SK-N-SH (cell line): ENCODE measurements at regions not wholly inside any gene's neighbourhood (a gene's known extent, or its start where the extent isn't known, plus 50 kb on each side); places are given as distances from the start of the nearest gene placed in this dataset.

Source experiments
- CTCF ChIA-PET: fragments of 300-600, 350-600 bp; formaldehyde crosslinking; extraction: SDS; loops from one replicate; lab custom pipeline; 2021; lab: Yijun Ruan, JAX
- POLR2A ChIA-PET: fragments of 350-600 bp; sonication (Branson Sonifier 250); formaldehyde crosslinking; extraction: SDS; loops from one replicate; lab custom pipeline; 2020; ENCODE audit warnings: antibody characterized with exemption, inconsistent platforms; lab: Yijun Ruan, JAX
- DNase-seq: peaks from one replicate; pipeline ENCODE4 v3.0.0; 2012
- H2AFZ ChIP-seq: fragments of 200-600 bp; sonication (generic); 2 replicates; pipeline ENCODE4 v1.8.1; 2016; ENCODE audit warnings: antibody characterized with exemption, mild to moderate bottlenecking, low read depth
- H3F3A ChIP-seq: fragments of 200-600 bp; sonication (generic); replicated peaks from 2 replicates; pipeline ENCODE3; 2016; ENCODE audit warnings: antibody characterized with exemption, mild to moderate bottlenecking; ENCODE audit not compliant: insufficient read depth
- H3K27ac ChIP-seq, 2 experiments: fragments of 200-500 bp in 1 of 2; fragments of 200-600 bp in 1 of 2; sonication (Bioruptor generic) in 1 of 2; sonication (generic), shearing (Covaris generic) in 1 of 2; 2 replicates each; pipeline versions ENCODE4 v1.5.1 to v1.6.1; 2014 to 2016; ENCODE audit warnings: low read depth in 2 of 2, inconsistent platforms in 1 of 2, low read length in 1 of 2, mild to moderate bottlenecking in 1 of 2, mixed read lengths in 1 of 2
- H3K27me3 ChIP-seq: fragments of 200-600 bp; sonication (generic), shearing (Covaris generic); 2 replicates; pipeline ENCODE4 v1.6.1; 2016; ENCODE audit warnings: mixed run types; ENCODE audit not compliant: insufficient read depth
- H3K36me3 ChIP-seq, 2 experiments: fragments of 200-500 bp in 1 of 2; fragments of 200-600 bp in 1 of 2; sonication (Bioruptor generic) in 1 of 2; sonication (generic) in 1 of 2; replicated peaks in 1 of 2; 2 replicates each; pipeline versions ENCODE3 to v1.5.1; 2014 to 2016; ENCODE audit warnings: low read length in 1 of 2, mild to moderate bottlenecking in 1 of 2; ENCODE audit not compliant: insufficient read depth in 2 of 2, control insufficient read depth in 1 of 2
- H3K4me1 ChIP-seq, 2 experiments: fragments of 200-500 bp in 1 of 2; fragments of 200-600 bp in 1 of 2; sonication (Bioruptor generic) in 1 of 2; sonication (generic), shearing (Covaris generic) in 1 of 2; 2 replicates each; pipeline versions ENCODE4 v1.5.1 to v1.6.1; 2014 to 2016; ENCODE audit warnings: low read depth in 1 of 2, low read length in 1 of 2, mixed run types in 1 of 2; ENCODE audit not compliant: insufficient read depth in 2 of 2, control insufficient read depth in 1 of 2
- H3K4me2 ChIP-seq: fragments of 200-600 bp; sonication (generic), shearing (Covaris generic); 2 replicates; pipeline ENCODE4 v1.6.1; 2017; ENCODE audit warnings: mixed run types
- H3K4me3 ChIP-seq, 2 experiments: fragments of 200-500 bp in 1 of 2; fragments of 200-600 bp in 1 of 2; sonication (Bioruptor generic) in 1 of 2; sonication (generic), shearing (Covaris generic) in 1 of 2; 2 replicates each; pipeline versions ENCODE4 v1.5.1 to v1.8.1; 2014 to 2016; ENCODE audit warnings: low read depth in 2 of 2, inconsistent platforms in 1 of 2, low read length in 1 of 2, mild to moderate bottlenecking in 1 of 2, mixed read lengths in 1 of 2, moderate library complexity in 1 of 2
- H3K79me2 ChIP-seq: fragments of 200-600 bp; sonication (generic); 2 replicates; pipeline ENCODE4 v1.8.1; 2017; ENCODE audit warnings: mild to moderate bottlenecking; ENCODE audit not compliant: insufficient read depth
- H3K9ac ChIP-seq: fragments of 200-600 bp; sonication (generic); 2 replicates; pipeline ENCODE4 v1.6.1; 2017; ENCODE audit warnings: mixed run types
- H3K9me2 ChIP-seq: fragments of 200-600 bp; sonication (generic); 2 replicates; pipeline ENCODE4 v1.6.1; 2017; ENCODE audit warnings: mixed run types
- H3K9me3 ChIP-seq: fragments of 200-600 bp; sonication (generic); 2 replicates; pipeline ENCODE4 v1.6.1; 2017; ENCODE audit warnings: mixed run types, mild to moderate bottlenecking, moderate library complexity
- H4K20me1 ChIP-seq: fragments of 200-600 bp; sonication (generic); 2 replicates; pipeline ENCODE4 v1.6.1; 2017; ENCODE audit warnings: mild to moderate bottlenecking, mixed run types; ENCODE audit not compliant: insufficient read depth
- CTCF ChIP-seq: fragments of 200-600 bp; sonication (generic); IDR thresholded peaks from 2 replicates; pipeline ENCODE4 v1.6.1; 2017; ENCODE audit warnings: antibody characterized with exemption, mild to moderate bottlenecking, moderate library complexity
- ELF1 ChIP-seq: IDR thresholded peaks from 2 replicates; pipeline ENCODE4 v1.4.0; 2012
- EP300 ChIP-seq, 2 experiments: IDR thresholded peaks; 2 replicates each; pipeline versions ENCODE4 v1.4.0 to v1.6.1; 2012; ENCODE audit warnings: borderline replicate concordance in 1 of 2, low read depth in 1 of 2, low read length in 1 of 2
- FOXM1 ChIP-seq: IDR thresholded peaks from 2 replicates; pipeline ENCODE4 v1.4.0; 2012; ENCODE audit warnings: low read depth, mild to moderate bottlenecking
- GABPA ChIP-seq: IDR thresholded peaks from 2 replicates; pipeline ENCODE4 v1.4.0; 2012; ENCODE audit warnings: low read depth, mild to moderate bottlenecking
- GATA2 ChIP-seq: sonication (generic); formaldehyde crosslinking; IDR thresholded peaks from 2 replicates; pipeline ENCODE4 v1.5.0; 2020; ENCODE audit warnings: mild to moderate bottlenecking, missing genetic modification reagents
- MXI1 ChIP-seq: IDR thresholded peaks from 2 replicates; pipeline ENCODE4 v1.6.1; 2012; ENCODE audit warnings: mild to moderate bottlenecking, low read depth, low read length, improper control_type of control experiment
- PBX3 ChIP-seq: IDR thresholded peaks from 2 replicates; pipeline ENCODE4; 2012
- RCOR1 ChIP-seq: fragments of 150-350 bp; IDR thresholded peaks from 2 replicates; pipeline ENCODE4 v1.6.1; 2017; ENCODE audit warnings: antibody characterized with exemption, low read length
- SIN3A ChIP-seq: IDR thresholded peaks from 2 replicates; pipeline ENCODE4 v1.6.1; 2012; ENCODE audit warnings: low read depth, mild to moderate bottlenecking, low read length, moderate library complexity, borderline replicate concordance
- SMC3 ChIP-seq: IDR thresholded peaks from 2 replicates; pipeline ENCODE4 v1.6.1; 2012; ENCODE audit warnings: low read depth, low read length, improper control_type of control experiment
- TAF1 ChIP-seq: IDR thresholded peaks from 2 replicates; pipeline ENCODE4 v1.6.1; 2012; ENCODE audit warnings: low read depth, mild to moderate bottlenecking, low read length, moderate library complexity, borderline replicate concordance
- TEAD4 ChIP-seq: IDR thresholded peaks from 2 replicates; pipeline ENCODE4 v1.4.0; 2012; ENCODE audit warnings: mild to moderate bottlenecking, borderline replicate concordance; ENCODE audit not compliant: insufficient read depth
- USF1 ChIP-seq: IDR thresholded peaks from 2 replicates; pipeline ENCODE4 v1.4.0; 2012; ENCODE audit warnings: low read depth, borderline replicate concordance
- ZBTB33 ChIP-seq: IDR thresholded peaks from 2 replicates; pipeline ENCODE4 v1.4.0; 2012; ENCODE audit warnings: low read depth, borderline replicate concordance
- WGBS: methylation state at CpG from one replicate; pipeline ENCODE4 v1.1.6; 2017; ENCODE audit warnings: low lambda C conversion rate; 5-methylcytosine and 5-hydroxymethylcytosine counted together
- TF ChIP-seq, protein P1 (sequence below): IDR thresholded peaks from 2 replicates; pipeline ENCODE4 v1.6.1; 2012; ENCODE audit warnings: mild to moderate bottlenecking, low read depth, low read length, moderate library complexity
- TF ChIP-seq, protein P2 (sequence below): IDR thresholded peaks from 2 replicates; pipeline ENCODE4 v1.4.0; 2012; ENCODE audit warnings: low read depth

DNA sequence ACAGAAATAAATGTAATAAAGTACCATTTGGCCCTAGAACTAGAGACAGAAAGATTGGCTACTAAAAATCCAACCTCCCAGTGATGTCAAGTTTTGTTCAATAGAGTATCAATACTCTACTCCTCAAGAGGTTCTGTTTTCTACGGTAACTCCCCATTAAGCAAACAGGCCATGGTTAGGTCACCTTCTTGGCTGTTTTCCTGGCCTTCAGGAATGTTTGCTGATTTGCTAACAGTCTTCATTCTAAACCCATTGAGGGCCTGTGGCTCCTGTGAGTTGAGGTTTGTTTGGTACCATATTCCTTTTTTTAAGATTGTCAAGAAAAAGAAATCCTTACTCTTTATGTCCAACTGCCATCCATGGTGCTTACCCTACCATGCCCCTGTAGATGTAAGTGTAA is 1022.0 kb upstream of the TMEM132C start:
- Histone ChIP-seq H3K27me3 (no peaks in the 10 kb centered on the region), H3K9me2 (no peaks in the 10 kb centered on the region; the same call in 1 of the 2 replicates), H3K9me3 (no peaks in the 10 kb centered on the region), H3K4me1 (no peaks in the 10 kb centered on the region), H4K20me1 (no peaks in the 10 kb centered on the region), H3K79me2 (no peaks in the 10 kb centered on the region), H3K36me3 (no peaks in the 10 kb centered on the region), H2AFZ (no peak overlapping the region), H3K9ac (no peak overlapping the region), H3K4me3 (no peak overlapping the region), H3F3A (no peaks in the 10 kb centered on the region), H3K27ac (no peak overlapping the region), H3K4me2 (no peak overlapping the region)
- TF ChIP-seq EP300 (IDR thresholded peaks at IDR 0.05; ENCODE audit: borderline replicate concordance in 1 of 2, low read depth in 1 of 2, low read length in 1 of 2) = no peak
- TF ChIP-seq ELF1 = no peak
- TF ChIP-seq MXI1 = no peak
- TF ChIP-seq RCOR1 = no peak
- TF ChIP-seq USF1 = no peak
- no peak for TF ChIP-seq ZBTB33
- no peak for TF ChIP-seq TEAD4
- TF ChIP-seq, protein P1, sequence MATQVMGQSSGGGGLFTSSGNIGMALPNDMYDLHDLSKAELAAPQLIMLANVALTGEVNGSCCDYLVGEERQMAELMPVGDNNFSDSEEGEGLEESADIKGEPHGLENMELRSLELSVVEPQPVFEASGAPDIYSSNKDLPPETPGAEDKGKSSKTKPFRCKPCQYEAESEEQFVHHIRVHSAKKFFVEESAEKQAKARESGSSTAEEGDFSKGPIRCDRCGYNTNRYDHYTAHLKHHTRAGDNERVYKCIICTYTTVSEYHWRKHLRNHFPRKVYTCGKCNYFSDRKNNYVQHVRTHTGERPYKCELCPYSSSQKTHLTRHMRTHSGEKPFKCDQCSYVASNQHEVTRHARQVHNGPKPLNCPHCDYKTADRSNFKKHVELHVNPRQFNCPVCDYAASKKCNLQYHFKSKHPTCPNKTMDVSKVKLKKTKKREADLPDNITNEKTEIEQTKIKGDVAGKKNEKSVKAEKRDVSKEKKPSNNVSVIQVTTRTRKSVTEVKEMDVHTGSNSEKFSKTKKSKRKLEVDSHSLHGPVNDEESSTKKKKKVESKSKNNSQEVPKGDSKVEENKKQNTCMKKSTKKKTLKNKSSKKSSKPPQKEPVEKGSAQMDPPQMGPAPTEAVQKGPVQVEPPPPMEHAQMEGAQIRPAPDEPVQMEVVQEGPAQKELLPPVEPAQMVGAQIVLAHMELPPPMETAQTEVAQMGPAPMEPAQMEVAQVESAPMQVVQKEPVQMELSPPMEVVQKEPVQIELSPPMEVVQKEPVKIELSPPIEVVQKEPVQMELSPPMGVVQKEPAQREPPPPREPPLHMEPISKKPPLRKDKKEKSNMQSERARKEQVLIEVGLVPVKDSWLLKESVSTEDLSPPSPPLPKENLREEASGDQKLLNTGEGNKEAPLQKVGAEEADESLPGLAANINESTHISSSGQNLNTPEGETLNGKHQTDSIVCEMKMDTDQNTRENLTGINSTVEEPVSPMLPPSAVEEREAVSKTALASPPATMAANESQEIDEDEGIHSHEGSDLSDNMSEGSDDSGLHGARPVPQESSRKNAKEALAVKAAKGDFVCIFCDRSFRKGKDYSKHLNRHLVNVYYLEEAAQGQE = no peak
- no peak for TF ChIP-seq GABPA
- no peak for TF ChIP-seq CTCF
- no peak for TF ChIP-seq SIN3A
- TF ChIP-seq SMC3 = no peak
- no peak for TF ChIP-seq TAF1
- TF ChIP-seq, protein P2, sequence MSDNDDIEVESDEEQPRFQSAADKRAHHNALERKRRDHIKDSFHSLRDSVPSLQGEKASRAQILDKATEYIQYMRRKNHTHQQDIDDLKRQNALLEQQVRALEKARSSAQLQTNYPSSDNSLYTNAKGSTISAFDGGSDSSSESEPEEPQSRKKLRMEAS = no peak
- TF ChIP-seq PBX3 = no peak
- TF ChIP-seq GATA2 (CRISPR knock-in tag) = no peak
- TF ChIP-seq FOXM1 = no peak
- WGBS = 58% methylated on average over 1 of the region's 1 CpG
- CTCF ChIA-PET = no interaction called here
- POLR2A ChIA-PET = no interaction called here
- no peak for DNase-seq
